Gastrocnemius medialis (tissue), 4 donors: ENCODE measurements at regions not wholly inside any gene's neighbourhood (a gene's known extent, or its start where the extent isn't known, plus 50 kb on each side); places are given as distances from the start of the nearest gene placed in this dataset.

Source experiments
- CTCF ChIP-seq, 5 experiments: fragments of 450-650 bp in 3 of 5; fragments of 200-600 bp in 2 of 5; sonication (generic) in 2 of 5; IDR thresholded peaks in 4 of 5; conservative IDR thresholded peaks in 1 of 5; 1 replicate in 4 of 5; 2 replicates in 1 of 5; pipeline ENCODE4 v1.5.1; 2016 to 2019; ENCODE audit warnings: antibody characterized with exemption in 5 of 5, mild to moderate bottlenecking in 3 of 5, moderate library complexity in 3 of 5
- POLR2A ChIP-seq, 2 donors: fragments of 450-650 bp; IDR thresholded peaks; one replicate each; pipeline ENCODE4 v1.6.1; 2017; ENCODE audit warnings: antibody characterized with exemption in 2 of 2, mild to moderate bottlenecking in 2 of 2, moderate library complexity in 2 of 2

- TF ChIP-seq CTCF (IDR thresholded peaks at IDR 0.05 in 4 of 5, conservative IDR thresholded peaks at IDR 0.05 in 1 of 5) (no peak), POLR2A (IDR thresholded peaks at IDR 0.05) (no peak)
Measured at GRCh38 chr6:22071270-22072041, 225.4 kb downstream of the PRL start.
